ENCODE measurements at regions not wholly inside any gene's neighbourhood (a gene's known extent, or its start where the extent isn't known, plus 50 kb on each side); places are given as distances from the start of the nearest gene placed in this dataset.
"Not testable (repeated sequence)": the region's sequence is repeated elsewhere in the genome, so short reads cannot be mapped to it uniquely, and the experiment has no call there.

DNA sequence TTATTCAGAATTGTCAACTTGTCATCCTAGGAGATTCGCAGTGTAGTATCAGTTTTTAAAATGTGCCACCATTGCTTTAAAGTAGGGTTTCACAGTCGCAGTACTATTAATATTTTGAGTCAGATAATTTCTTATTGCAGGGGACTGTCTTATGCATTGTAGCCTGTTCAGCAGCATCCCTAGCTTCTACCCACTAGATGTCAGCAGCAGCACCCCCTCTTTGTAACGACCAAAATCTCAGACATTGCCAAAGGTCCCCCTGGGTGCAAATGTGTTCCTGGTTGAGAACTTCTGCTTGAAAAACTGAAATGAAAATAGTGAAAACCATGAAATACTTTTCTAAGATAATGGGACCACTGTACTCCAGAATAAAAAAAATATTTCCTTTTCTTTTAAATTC lies 474.8 kb downstream of the CNTN3 start:
- DNase-seq (ENCODE audit: low read depth) = no peak
- no peak overlapping the region for H3K4me3 ChIP-seq (ENCODE audit: low read depth, low read length)

DNA sequence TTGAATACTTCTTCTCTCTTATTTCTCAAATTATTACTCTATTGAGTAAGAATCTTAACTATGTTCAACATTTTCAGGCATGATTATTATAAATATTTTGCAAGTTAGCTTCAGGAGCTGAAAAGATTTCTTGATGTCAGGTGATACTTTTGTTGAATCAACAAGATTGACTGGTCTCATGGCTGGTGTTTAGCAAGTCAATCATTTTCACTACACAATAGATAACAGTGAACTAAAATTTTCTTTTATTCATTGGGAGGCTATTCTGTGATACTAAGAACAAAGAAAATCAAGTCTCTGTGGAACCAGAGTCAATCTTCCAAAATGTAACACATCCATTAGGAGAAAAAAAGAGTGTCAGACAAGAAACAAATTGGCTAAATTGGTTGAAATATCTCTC lies 476.7 kb downstream of the CNTN3 start:
- TF ChIP-seq, protein P1, sequence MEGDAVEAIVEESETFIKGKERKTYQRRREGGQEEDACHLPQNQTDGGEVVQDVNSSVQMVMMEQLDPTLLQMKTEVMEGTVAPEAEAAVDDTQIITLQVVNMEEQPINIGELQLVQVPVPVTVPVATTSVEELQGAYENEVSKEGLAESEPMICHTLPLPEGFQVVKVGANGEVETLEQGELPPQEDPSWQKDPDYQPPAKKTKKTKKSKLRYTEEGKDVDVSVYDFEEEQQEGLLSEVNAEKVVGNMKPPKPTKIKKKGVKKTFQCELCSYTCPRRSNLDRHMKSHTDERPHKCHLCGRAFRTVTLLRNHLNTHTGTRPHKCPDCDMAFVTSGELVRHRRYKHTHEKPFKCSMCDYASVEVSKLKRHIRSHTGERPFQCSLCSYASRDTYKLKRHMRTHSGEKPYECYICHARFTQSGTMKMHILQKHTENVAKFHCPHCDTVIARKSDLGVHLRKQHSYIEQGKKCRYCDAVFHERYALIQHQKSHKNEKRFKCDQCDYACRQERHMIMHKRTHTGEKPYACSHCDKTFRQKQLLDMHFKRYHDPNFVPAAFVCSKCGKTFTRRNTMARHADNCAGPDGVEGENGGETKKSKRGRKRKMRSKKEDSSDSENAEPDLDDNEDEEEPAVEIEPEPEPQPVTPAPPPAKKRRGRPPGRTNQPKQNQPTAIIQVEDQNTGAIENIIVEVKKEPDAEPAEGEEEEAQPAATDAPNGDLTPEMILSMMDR (IDR thresholded peaks at IDR 0.05; ENCODE audit: insufficient read depth, low read length) = no peak
- H3K4me3 ChIP-seq (ENCODE audit: low read depth, low read length) = no peak overlapping the region
- no peak for DNase-seq (ENCODE audit: low read depth)

More for the DNA sequence above, 474.8 kb downstream of the CNTN3 start:
- TF ChIP-seq, protein P1 (IDR thresholded peaks at IDR 0.05; ENCODE audit: insufficient read depth, low read length) = no peak

DNA sequence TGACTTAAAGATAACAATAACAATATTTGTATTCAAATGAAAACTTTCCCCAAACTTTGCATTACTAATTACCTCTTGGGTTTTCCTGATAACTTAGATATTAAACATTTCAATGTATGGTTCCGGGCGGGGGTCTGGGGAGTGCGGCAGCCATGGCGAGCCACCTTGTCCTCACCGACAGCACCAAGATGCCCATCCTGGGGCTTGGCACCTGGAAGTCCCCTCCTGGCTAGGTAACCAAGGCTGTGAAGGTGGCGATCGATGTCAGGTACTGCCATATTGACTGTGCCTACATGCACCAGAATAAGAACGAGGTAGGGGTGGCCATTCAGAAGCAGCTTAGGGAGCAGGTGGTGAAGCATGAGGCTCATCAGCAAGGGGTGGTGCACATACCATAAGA lies 478.7 kb downstream of the CNTN3 start:
- TF ChIP-seq, protein P1 (IDR thresholded peaks at IDR 0.05; ENCODE audit: insufficient read depth, low read length) = no peak
- no peak overlapping the region for H3K4me3 ChIP-seq (ENCODE audit: low read depth, low read length)
- no peak for DNase-seq (ENCODE audit: low read depth)

DNA sequence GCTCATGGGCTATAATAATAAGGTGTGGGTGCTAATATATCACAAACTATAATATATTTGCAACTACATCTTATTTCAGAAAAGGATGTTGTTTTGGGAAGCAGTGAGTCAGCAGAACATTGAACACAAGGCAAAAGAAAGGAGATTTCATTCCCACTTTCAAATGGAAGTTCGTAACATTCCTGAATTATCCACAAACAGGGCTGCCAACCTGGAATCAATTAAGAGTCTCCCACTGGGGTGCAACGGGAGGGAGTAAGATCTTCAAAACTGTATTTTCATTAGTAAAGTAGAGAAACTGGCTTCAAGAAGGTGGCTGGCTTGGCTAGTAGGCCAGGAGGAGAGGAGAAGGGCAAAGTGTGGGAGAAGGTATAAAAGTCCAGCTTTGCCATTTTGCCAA lies 479.6 kb downstream of the CNTN3 start:
- DNase-seq (ENCODE audit: low read depth) = no peak
- H3K4me3 ChIP-seq (ENCODE audit: low read depth, low read length) = no peak overlapping the region
- TF ChIP-seq, protein P1 (IDR thresholded peaks at IDR 0.05; ENCODE audit: insufficient read depth, low read length) = no peak

DNA sequence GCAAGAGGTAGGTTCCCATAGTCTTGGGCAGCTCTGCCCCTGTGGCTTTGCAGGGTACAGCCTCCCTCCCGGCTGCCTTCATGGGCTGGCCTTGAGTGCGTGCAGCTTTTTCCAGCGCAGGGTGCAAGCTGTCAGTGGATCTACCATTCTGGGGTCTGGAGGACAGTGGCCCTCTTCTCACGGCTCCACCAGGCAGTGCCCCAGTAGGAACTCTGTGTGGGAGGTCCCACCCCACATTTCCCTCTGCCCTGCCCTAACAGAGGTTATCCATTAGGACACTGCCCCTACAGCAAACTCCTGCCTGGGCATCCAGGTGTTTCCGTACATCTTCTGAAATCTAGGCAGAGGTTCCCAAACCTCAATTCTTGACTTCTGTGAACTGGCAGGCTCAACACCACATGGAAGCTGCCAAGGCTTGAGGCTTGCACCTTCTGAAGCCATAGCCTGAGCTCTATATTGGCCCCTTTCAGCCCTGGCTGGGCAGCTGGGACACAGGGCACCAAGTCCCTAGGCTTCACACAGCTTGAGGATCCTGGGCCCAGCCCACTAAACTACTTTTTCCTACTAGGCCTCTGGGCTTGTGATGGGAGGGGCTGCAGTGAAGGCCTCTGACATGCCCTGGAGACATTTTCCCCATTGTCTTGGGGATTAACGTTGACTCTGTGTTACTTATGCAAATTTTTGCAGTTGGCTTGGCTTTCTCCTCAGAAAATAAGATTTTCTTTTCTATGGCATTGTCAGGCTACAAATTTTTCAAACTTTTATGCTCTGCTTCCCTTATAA lies 482.7 kb downstream of the CNTN3 start:
- not testable (repeated sequence) for DNase-seq (ENCODE audit: low read depth); H3K4me3 ChIP-seq (ENCODE audit: low read depth, low read length)

DNA sequence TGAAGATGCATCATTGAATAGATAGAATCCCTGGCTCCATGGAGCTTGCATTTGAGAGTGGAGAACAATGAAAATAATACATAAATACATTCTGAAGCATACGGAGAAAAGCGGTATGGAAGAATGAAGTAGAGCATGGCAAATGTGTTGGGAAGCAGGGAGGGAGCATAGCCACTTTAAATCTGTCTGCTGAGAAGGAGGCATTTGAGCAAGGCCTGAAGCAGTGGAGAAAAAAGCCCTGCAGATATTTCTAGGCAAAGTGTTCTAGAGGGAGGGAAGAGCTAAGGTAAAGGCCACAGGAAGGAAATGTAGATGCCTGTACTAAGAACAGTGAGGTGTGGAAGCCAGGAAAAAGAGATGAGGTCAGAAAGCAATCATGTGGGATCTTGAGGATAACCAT lies 484.8 kb downstream of the CNTN3 start:
- H3K4me3 ChIP-seq (ENCODE audit: low read depth, low read length) = no peak overlapping the region
- TF ChIP-seq, protein P1 (IDR thresholded peaks at IDR 0.05; ENCODE audit: insufficient read depth, low read length) = no peak
- no peak for DNase-seq (ENCODE audit: low read depth)

DNA sequence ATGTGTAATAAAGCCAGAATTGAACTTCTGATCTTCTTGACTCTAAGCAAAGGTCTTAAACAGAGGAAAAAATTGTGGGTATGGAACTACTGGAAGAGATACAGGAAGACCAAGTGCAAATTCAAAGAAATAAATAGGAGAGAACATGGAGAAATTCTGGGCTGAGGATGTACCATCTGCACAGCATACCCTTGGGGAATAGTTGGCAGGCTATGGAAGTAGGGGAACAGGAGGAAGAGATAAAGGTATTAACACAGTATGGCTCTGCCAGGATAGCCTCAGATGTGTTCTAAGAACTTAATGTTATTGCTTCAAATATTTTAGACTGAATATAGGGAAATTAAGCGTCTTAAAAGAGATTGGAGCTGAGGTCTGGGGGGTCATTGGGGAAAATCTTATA lies 485.4 kb downstream of the CNTN3 start:
- DNase-seq (ENCODE audit: low read depth) = no peak

More for the DNA sequence above, 485.4 kb downstream of the CNTN3 start:
- TF ChIP-seq, protein P1 (IDR thresholded peaks at IDR 0.05; ENCODE audit: insufficient read depth, low read length) = no peak
- no peak overlapping the region for H3K4me3 ChIP-seq (ENCODE audit: low read depth, low read length)
